ENCODE measurements at regions not wholly inside any gene's neighbourhood (a gene's known extent, or its start where the extent isn't known, plus 50 kb on each side); places are given as distances from the start of the nearest gene placed in this dataset.

- no peak overlapping the region for H3K27ac Mint-ChIP-seq
- no peaks in the 10 kb centered on the region for H3K36me3 Mint-ChIP-seq
- H3K4me3 Mint-ChIP-seq, result no peak overlapping the region
- DNase-seq (ENCODE audit: low spot score) (no peak), ATAC-seq (no peak)
- H3K27me3 Mint-ChIP-seq, result peaks cover 10 to 15% of the 10 kb centered on the region in 2 donors
- peaks cover 0 to 8% of the 10 kb centered on the region in 2 donors for H3K4me1 Mint-ChIP-seq (ENCODE audit: low read depth in 2 of 2)
- peaks cover 3% of the 10 kb centered on the region for H3K9me3 Mint-ChIP-seq
Observed at GRCh38 chr1:168806952-168807351, 77.9 kb upstream of the DPT start.

GRCh38 chr1:168811176-168811575 lies 82.2 kb upstream of the DPT start:
- Mint-ChIP-seq H3K36me3 (peaks cover 4% of the 10 kb centered on the region), H3K27ac (no peak overlapping the region), H3K4me3 (no peak overlapping the region), H3K9me3 (peaks cover 3% of the 10 kb centered on the region), H3K27me3 (peaks cover 8 to 15% of the 10 kb centered on the region in 2 donors), H3K4me1 (ENCODE audit: low read depth in 2 of 2) (no peaks in the 10 kb centered on the region)
- ATAC-seq, result no peak
- no peak for DNase-seq (ENCODE audit: low spot score)

GRCh38 chr1:168819668-168820067 lies 90.7 kb upstream of the DPT start:
- Mint-ChIP-seq H3K36me3 (peaks cover 4% of the 10 kb centered on the region), H3K4me1 (ENCODE audit: low read depth in 2 of 2) (peaks cover 16 to 18% of the 10 kb centered on the region in 2 donors), H3K27me3 (peaks cover 7% of the 10 kb centered on the region in 2 donors), H3K4me3 (no peak overlapping the region), H3K27ac (no peak overlapping the region), H3K9me3 (no peaks in the 10 kb centered on the region)
- no peak for ATAC-seq
- no peak for DNase-seq (ENCODE audit: low spot score)

- DNase-seq (ENCODE audit: low spot score), result no peak
- H3K9me3 Mint-ChIP-seq, result no peaks in the 10 kb centered on the region
- ATAC-seq, result no peak
- H3K4me3 Mint-ChIP-seq, result no peak overlapping the region
- H3K27me3 Mint-ChIP-seq, result peaks cover 7% of the 10 kb centered on the region in 2 donors
- H3K36me3 Mint-ChIP-seq, result no peaks in the 10 kb centered on the region
- H3K27ac Mint-ChIP-seq, result no peak overlapping the region
- peaks cover 21 to 23% of the 10 kb centered on the region in 2 donors for H3K4me1 Mint-ChIP-seq (ENCODE audit: low read depth in 2 of 2)
Observed at GRCh38 chr1:168821434-168821833, 92.4 kb upstream of the DPT start.

GRCh38 chr1:168822911-168823310 lies 93.9 kb upstream of the DPT start:
- no peak overlapping the region for H3K27ac Mint-ChIP-seq

GRCh38 chr1:168823988-168824387 lies 95.0 kb upstream of the DPT start:
- DNase-seq (ENCODE audit: low spot score) (no peak), ATAC-seq (peak in 1 of 2 donors; percentile 6)

More at GRCh38 chr1:168822911-168823310, 93.9 kb upstream of the DPT start:
- H3K36me3 Mint-ChIP-seq, result no peaks in the 10 kb centered on the region
- no peaks in the 10 kb centered on the region for H3K9me3 Mint-ChIP-seq
- H3K4me3 Mint-ChIP-seq, result no peak overlapping the region
- H3K4me1 Mint-ChIP-seq (ENCODE audit: low read depth in 2 of 2), result peaks cover 21 to 23% of the 10 kb centered on the region in 2 donors
- H3K27me3 Mint-ChIP-seq, result peaks cover 7% of the 10 kb centered on the region in 2 donors
- no peak for ATAC-seq
- DNase-seq (ENCODE audit: low spot score), result no peak

GRCh38 chr1:168824418-168825065 lies 95.5 kb upstream of the DPT start:
- DNase-seq (ENCODE audit: low spot score) (peak; percentile 63), ATAC-seq (peak; percentile 77 to 88)
- Mint-ChIP-seq H3K9me3 (no peaks in the 10 kb centered on the region), H3K36me3 (no peaks in the 10 kb centered on the region), H3K27me3 (peaks cover 4% of the 10 kb centered on the region in 2 donors), H3K27ac (no peak overlapping the region), H3K4me3 (no peak overlapping the region), H3K4me1 (ENCODE audit: low read depth in 2 of 2) (peaks cover 19 to 23% of the 10 kb centered on the region in 2 donors)

More at GRCh38 chr1:168823988-168824387, 95.0 kb upstream of the DPT start:
- no peaks in the 10 kb centered on the region for H3K9me3 Mint-ChIP-seq
- H3K4me1 Mint-ChIP-seq (ENCODE audit: low read depth in 2 of 2), result peaks cover 21 to 23% of the 10 kb centered on the region in 2 donors
- H3K4me3 Mint-ChIP-seq, result no peak overlapping the region
- no peaks in the 10 kb centered on the region for H3K36me3 Mint-ChIP-seq
- no peak overlapping the region for H3K27ac Mint-ChIP-seq
- H3K27me3 Mint-ChIP-seq, result peaks cover 5 to 7% of the 10 kb centered on the region in 2 donors

GRCh38 chr1:168825129-168825528 lies 96.1 kb upstream of the DPT start:
- Mint-ChIP-seq H3K9me3 (no peaks in the 10 kb centered on the region), H3K36me3 (no peaks in the 10 kb centered on the region), H3K4me1 (ENCODE audit: low read depth in 2 of 2) (peaks cover 18 to 23% of the 10 kb centered on the region in 2 donors), H3K27me3 (peaks cover 0 to 2% of the 10 kb centered on the region in 2 donors), H3K4me3 (no peak overlapping the region), H3K27ac (no peak overlapping the region)
- DNase-seq (ENCODE audit: low spot score) (no peak), ATAC-seq (no peak)

GRCh38 chr1:168825820-168826219 lies 96.8 kb upstream of the DPT start:
- H3K4me3 Mint-ChIP-seq, result no peak overlapping the region
- no peak overlapping the region for H3K27ac Mint-ChIP-seq
- no peak for ATAC-seq

GRCh38 chr1:168826269-168826668 lies 97.3 kb upstream of the DPT start:
- Mint-ChIP-seq H3K4me1 (ENCODE audit: low read depth in 2 of 2) (peaks cover 18 to 23% of the 10 kb centered on the region in 2 donors), H3K4me3 (no peak overlapping the region), H3K9me3 (no peaks in the 10 kb centered on the region), H3K27me3 (peaks cover 0 to 2% of the 10 kb centered on the region in 2 donors), H3K36me3 (no peaks in the 10 kb centered on the region), H3K27ac (no peak overlapping the region)
- ATAC-seq, result no peak
- no peak for DNase-seq (ENCODE audit: low spot score)

More at GRCh38 chr1:168825820-168826219, 96.8 kb upstream of the DPT start:
- DNase-seq (ENCODE audit: low spot score), result no peak
- Mint-ChIP-seq H3K4me1 (ENCODE audit: low read depth in 2 of 2) (peaks cover 18 to 23% of the 10 kb centered on the region in 2 donors), H3K9me3 (no peaks in the 10 kb centered on the region), H3K36me3 (no peaks in the 10 kb centered on the region), H3K27me3 (peaks cover 0 to 2% of the 10 kb centered on the region in 2 donors)

- Mint-ChIP-seq H3K4me3 (no peak overlapping the region), H3K36me3 (no peaks in the 10 kb centered on the region), H3K9me3 (no peaks in the 10 kb centered on the region), H3K27me3 (no peaks in the 10 kb centered on the region), H3K27ac (no peak overlapping the region), H3K4me1 (ENCODE audit: low read depth in 2 of 2) (peaks cover 21 to 27% of the 10 kb centered on the region in 2 donors)
- ATAC-seq, result no peak
- no peak for DNase-seq (ENCODE audit: low spot score)
Observed at GRCh38 chr1:168827557-168827956, 98.6 kb upstream of the DPT start.

GRCh38 chr1:168829876-168830275 lies 100.9 kb upstream of the DPT start:
- Mint-ChIP-seq H3K4me1 (ENCODE audit: low read depth in 2 of 2) (peaks cover 20 to 21% of the 10 kb centered on the region in 2 donors), H3K36me3 (no peaks in the 10 kb centered on the region), H3K27ac (no peak overlapping the region), H3K9me3 (no peaks in the 10 kb centered on the region), H3K27me3 (no peaks in the 10 kb centered on the region), H3K4me3 (no peak overlapping the region)
- ATAC-seq (no peak), DNase-seq (ENCODE audit: low spot score) (no peak)

GRCh38 chr1:168830562-168830961 lies 101.6 kb upstream of the DPT start:
- DNase-seq (ENCODE audit: low spot score) (no peak), ATAC-seq (no peak)
- no peak overlapping the region for H3K27ac Mint-ChIP-seq
- H3K4me3 Mint-ChIP-seq, result no peak overlapping the region
- peaks cover 16 to 23% of the 10 kb centered on the region in 2 donors for H3K4me1 Mint-ChIP-seq (ENCODE audit: low read depth in 2 of 2)
- H3K27me3 Mint-ChIP-seq, result no peaks in the 10 kb centered on the region
- no peaks in the 10 kb centered on the region for H3K9me3 Mint-ChIP-seq
- H3K36me3 Mint-ChIP-seq, result no peaks in the 10 kb centered on the region

- Mint-ChIP-seq H3K36me3 (no peaks in the 10 kb centered on the region), H3K9me3 (no peaks in the 10 kb centered on the region), H3K4me3 (no peak overlapping the region), H3K27me3 (no peaks in the 10 kb centered on the region), H3K4me1 (ENCODE audit: low read depth in 2 of 2) (peaks cover 15 to 23% of the 10 kb centered on the region in 2 donors), H3K27ac (no peak overlapping the region)
- DNase-seq (ENCODE audit: low spot score) (no peak), ATAC-seq (no peak)
Observed at GRCh38 chr1:168832661-168833060, 103.7 kb upstream of the DPT start.

Measured in natural killer cell treated with Interleukin-12 subunit alpha and Interleukin-12 subunit beta and Interleukin-15 and Interleukin-18, amount 100 ng/mL, for 72 hours (primary cell).